ENCODE measurements at regions not wholly inside any gene's neighbourhood (a gene's known extent, or its start where the extent isn't known, plus 50 kb on each side); places are given as distances from the start of the nearest gene placed in this dataset.
"Not testable (repeated sequence)": the region's sequence is repeated elsewhere in the genome, so short reads cannot be mapped to it uniquely, and the experiment has no call there.

DNA sequence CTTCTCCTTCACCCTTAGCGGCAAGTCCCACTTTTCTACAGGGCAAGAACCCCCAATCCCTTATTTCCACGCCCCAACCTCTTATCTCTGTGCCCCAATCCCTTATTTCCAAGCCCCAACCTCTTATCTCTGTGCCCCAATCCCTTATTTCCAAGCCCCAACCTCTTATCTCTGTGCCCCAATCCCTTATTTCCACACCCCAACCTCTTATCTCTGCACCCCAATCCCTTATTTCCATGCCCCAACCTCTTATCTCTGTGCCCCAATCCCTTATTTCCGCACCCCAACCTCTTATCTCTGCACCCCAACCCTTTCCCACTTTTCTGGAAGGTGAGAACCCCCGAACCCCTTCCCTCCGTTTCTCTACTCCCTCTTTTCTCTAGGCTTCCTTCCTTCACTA is 116.1 kb upstream of the GJE1 start:
- DNase-seq (ENCODE audit: low spot score), result not testable (repeated sequence)

DNA sequence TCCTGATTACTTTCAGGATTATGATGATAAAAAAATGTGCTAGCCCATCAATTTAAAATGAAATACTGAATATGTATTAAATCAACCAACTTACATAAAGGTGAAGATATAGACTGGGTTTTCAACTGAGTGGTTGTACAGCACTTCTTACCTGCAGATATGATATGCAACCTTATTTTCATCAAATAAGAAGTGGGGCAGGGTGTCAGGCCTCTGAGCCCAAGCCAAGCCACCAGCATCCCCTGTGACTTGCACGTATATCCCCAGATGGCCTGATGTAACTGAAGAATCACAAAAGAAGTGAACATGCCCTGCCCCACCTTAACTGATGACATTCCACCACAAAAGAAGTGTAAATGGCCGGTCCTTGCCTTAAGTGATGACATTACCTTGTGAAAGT is 117.3 kb upstream of the GJE1 start:
- DNase-seq (ENCODE audit: low spot score), result not testable (repeated sequence)

DNA sequence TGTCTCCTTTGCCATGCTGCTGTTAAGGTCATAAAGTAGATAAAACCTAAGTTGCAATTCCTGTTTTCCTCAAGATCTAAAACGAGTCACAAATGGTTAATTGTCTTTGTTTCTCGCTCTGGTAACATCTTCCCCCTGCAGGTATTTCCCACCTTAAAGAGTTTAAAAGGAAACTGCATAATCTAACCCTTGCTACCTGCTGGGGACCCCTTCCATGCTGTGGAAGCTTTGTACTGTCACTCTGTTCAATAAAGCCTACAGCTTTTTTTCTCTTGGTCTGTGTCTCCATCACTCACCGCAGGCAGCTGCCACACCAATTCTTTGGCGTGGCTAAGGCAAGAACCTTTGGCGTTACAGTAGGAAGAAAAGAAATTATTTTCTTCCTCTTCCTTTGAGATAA is 117.7 kb upstream of the GJE1 start:
- no peak for DNase-seq (ENCODE audit: low spot score)

DNA sequence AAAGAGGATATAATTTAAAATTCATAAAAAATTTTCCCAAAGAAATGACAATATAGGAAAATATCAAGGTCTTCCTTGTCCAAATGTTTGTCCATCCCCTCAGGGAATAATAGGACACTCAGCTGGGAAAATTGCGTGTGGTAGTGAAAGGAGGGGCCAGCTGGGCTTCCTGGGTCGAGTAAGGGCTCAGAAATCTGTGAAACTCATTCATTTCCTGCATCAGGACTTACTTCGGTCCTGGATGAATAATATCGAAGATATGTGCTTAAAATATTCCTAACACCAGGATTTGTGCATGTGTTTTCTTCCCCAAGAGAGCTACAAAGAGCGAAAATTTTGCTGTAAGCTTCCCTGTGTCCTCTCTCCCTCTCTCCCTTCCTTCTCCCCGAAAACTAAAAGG is 118.2 kb upstream of the GJE1 start:
- peak; percentile 7 for DNase-seq (ENCODE audit: low spot score)

DNA sequence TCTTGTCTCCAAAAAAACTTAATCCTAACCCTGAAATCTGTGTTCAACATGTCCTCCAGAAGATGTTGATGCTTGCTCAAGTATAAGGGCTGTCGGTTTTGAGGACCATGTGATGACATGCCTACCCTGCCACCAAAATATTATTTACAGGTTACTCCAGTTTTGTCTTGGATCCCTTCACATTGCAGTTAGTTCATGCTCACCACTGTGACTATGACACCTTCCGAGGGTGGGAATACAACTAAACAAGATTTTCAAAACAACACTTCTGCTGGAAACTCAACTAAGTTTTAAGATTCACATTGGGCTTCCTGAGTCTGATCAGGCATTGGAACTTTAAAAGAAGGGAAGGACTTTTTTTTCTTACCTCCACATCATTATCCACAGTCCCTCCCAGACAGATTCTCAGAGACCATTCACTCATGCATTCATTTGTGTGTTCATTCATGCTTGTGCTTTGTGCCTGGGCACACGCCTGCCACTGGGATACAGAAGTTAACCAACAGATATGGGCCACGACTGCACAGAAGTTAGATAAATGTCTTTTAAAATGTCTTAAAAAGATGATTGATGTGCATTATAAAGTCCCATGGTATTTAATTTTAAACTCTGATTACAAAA is 118.7 kb upstream of the GJE1 start:
- no peak for DNase-seq (ENCODE audit: low spot score)

DNA sequence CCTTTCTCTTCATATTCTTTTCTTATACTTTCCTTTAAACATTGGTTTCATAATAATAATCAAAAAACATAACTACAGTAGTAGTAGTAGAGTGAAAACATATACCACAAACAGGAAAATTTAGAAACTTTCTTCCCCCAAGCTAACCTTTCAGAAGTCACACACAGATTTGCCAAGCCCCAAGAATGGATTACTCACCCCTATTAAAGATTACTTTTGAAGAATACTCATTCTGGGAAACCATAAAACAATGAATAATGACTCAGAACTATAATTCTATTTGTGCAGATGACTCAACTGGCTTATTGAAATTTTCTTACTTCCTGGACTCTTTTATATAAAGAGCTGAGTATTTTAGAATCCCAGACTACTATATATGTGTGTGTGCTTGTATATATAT is 119.4 kb upstream of the GJE1 start:
- peak; percentile 18 for DNase-seq (ENCODE audit: low spot score)

DNA sequence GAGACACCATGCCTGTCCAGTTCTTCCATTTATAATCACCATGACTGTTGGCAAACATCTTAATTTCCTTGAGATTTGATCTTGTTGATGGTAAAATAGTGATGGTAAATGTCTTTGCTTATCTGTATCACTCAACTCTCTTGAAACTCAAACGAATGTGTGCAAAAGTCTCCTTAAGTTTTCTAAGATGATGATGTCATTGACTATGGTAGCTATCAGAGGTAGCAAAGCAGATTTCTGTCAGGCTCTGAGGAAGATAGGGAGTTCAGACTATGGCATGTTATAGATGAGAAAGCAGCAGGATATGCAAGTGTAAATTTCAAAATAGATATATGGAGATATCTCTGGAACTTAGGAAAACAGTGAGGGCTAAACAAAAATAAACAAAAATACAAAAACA is 121.0 kb upstream of the GJE1 start:
- DNase-seq (ENCODE audit: low spot score), result no peak

DNA sequence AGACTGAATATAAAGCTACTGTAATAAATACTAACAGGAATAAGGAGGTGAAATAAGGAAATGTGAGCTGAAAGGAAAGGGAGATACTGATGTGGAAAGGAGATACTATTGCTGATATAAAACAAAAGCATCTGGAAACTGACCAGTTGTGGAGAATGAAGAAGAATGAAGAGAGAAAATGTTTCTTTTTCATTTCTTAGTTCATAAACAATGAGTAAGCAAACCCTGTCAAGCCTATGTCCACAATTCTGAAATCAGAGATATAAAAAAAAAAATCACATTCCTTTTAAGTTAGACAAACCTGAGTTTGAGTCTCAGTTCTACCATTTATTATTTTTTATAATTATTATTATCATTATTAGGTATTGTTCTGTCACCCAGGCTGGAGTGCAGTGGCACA is 121.6 kb upstream of the GJE1 start:
- no peak for DNase-seq (ENCODE audit: low spot score)

DNA sequence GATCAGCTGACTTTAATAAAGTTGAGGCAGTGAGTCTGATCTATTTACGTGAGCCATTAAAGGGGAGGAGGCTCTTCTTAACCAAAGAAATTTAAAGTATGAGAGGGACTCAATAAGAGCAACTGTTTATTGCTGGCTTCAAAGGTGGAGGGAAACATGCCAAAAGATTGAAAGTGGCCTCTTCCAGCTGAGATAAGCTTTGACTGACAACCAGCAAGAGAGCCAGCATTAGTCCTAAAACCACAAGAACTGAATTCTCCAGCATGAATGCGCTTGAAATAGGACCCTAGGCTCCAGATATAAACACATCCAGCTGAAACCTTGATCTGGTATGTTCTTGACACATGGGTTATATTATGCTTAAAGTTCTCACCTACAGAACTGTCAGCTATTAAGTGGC is 123.1 kb upstream of the GJE1 start:
- DNase-seq (ENCODE audit: low spot score), result no peak

DNA sequence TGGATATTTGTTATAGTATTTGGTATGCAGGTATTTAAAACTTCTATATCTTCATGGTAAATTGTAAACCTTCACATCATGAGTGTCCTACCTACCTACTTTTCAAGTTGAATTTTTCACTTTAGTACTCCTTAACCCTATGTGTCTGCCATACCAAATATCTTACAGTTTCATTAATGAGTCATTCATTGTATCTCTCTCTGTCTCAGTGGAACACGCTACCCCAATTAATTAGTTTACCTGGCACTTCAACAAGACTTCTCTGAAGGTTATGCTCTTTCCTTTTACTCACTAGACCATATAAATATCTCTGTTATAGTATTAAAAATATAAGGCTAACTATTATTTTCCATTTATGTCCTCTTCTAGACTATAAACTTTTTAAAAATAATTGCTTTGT is 123.9 kb upstream of the GJE1 start:
- DNase-seq (ENCODE audit: low spot score), result no peak

DNA sequence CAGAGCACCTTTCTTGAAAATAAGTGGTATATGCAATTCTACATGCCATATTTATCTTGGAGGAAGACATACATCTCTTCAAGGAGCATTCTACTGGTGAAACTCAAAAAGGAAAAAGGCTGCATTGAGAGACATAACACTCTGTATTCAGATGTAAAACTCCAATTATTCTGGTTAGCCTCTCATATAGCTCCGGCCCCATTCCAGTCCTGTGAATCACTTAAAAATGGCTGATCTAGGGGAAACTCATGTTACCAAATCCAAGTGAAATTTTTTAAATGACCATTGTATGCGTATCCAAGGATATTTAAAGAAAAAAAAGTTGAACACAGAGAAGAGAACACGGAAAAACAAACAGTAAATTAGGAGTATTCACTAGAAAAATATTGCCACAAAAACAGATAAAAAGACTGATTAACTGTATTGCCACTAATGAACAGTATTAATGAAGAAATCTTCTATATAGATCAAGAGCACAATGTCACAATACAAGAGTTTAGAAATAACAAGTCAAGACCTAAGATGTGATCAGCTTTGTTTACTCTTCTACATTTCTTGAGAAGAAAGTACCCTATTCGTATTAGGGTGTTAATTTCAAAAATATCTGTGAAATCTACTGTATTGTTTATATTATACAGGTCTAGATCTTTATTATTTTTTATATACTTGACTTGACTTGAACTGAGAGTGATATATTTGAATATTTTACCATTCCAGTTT is 124.5 kb upstream of the GJE1 start:
- no peak for DNase-seq (ENCODE audit: low spot score)

DNA sequence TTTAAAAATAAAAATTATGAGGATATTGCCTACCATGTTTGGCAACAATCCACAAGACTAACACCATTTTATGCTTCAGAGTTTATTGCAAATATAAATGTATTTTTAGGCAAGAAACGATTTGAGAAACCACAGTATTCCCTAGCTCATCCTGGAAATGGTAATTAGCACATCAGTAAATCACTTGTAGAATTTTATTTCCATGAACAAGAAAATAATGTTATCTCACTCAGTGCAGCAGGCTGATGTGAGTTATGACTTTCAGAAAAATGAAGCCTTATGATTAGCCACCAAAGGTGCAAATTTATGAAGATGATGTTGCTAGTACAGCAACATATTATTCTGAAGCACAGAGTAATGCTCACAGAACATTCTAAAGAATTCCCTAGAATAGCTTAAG is 127.7 kb upstream of the GJE1 start:
- no peak for DNase-seq (ENCODE audit: low spot score)

DNA sequence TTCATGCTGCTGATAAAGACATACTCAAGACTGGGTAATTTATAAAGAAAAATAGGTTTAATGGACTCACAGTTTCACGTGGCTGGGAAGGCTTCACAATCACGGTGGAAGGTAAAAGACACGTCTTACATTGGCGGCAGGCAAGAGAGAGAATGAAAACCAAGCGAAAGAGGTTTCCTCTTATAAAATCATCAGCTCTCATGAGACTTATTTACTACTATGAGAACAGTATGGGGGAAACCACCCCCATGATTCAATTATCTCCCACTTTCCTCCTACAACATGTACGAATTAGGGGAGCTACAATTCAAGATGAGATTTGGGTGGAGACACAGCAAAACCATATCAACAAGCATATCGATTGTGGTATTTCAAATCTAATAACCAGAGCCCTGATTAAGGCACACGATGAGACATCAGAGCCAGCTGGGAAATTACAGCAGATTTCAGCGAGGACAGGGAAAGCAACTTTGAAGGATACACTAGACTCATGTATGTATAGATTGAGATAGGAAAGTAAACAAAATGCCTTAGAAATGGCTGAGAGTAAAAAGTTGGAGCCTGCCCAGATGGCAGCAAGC is 129.8 kb upstream of the GJE1 start:
- DNase-seq (ENCODE audit: low spot score), result no peak

DNA sequence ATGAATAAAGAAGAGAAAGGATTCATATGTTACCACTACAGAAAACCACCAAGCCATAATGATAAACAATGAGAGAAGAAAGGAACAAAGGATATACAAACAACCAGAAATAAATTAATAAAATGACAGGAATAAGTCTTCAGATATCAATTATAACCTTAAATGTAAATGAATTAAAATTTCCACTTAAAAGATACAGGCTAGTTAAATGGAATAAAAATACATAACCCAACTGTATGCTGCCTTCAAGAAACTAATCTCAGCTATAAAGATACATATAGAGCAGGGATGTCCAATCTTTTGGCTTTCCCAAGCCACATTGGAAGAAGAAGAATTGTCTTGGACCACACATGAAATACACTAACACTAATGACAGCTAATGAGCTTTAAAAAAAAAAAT is 135.9 kb upstream of the GJE1 start:
- no peak for DNase-seq (ENCODE audit: low spot score)

DNA sequence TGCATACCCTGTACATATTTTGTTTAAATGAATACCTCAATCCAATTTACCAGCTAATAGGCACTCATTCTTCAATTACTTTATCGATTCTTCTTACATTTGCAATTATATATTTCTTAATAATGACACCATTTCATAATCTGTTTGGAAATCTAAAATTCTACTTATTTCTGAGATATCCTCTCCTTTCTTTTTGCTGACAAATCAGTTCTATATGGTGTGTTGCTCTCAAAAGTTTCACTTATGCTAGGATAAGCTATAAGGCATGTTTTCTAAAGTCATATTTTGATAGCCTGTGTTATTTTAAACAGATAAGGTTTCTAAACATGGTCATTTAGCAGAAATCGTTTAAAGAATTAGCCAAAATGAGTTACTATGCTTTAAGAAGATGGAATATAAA is 140.6 kb upstream of the GJE1 start:
- no peak for DNase-seq (ENCODE audit: low spot score)

DNA sequence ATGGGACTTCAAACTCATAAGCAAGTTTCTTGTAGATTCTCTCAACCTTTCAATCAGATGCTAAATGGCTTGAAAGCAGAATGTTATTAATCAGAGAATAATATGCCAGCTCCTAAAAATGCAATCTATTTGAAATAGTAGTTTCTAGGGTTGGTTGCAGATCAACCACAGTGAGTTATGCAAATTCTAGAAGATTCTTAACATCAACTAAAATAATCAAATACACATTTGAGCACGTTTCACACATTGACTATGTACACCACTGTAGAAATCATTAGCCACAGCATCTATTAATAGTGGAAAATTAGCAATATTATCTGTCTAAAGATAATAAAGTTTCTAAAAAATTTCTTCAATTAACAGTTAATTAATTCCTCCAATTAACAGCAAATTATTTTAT is 141.9 kb upstream of the GJE1 start:
- DNase-seq (ENCODE audit: low spot score), result no peak

DNA sequence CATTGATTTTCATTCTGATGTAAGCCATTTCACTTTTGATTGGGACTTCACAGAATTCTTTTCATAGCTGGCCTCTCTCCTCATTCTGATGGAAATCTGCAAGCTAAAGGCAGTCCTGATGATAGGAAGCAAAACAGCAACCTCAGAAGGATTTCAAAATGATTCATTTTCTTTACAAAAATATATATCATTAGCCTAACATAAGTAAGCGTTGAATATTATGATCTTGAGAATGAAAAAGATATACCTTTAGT is 143.1 kb upstream of the GJE1 start:
- DNase-seq (ENCODE audit: low spot score), result no peak

DNA sequence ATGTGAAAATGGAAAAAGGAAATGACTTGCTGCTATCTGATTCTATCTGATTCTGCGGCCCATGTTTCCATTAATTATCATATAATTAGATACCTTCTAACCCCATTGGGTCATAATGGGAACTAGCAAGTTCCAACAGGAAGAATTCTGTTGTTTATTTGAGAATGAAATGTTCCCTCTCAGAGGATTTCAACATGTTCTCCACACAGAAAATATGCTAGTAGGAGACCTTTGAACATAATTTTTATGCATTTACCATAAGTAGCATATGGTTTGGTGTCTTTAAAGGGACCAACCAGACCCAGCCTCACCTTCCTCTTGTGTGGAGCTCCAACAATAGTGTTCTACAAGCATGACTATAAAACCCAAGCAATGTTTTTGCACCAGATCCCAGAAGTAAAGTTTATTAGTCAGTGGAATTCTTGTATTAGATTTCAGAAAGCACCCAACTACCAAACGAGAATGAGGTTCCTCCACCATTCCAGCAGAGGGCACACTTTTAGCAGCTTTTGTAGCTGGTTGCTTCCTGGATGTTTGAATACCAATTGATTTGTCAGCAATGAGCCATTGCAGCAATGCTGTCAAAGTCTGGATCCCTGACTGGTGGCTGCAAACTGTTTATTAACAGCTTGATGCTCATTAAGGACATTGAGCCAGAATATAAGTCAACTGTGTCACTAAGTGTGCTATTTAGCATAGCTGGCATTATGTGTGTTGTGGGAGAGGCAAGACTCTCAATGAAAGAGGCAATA is 143.6 kb upstream of the GJE1 start:
- peak; percentile 36 for DNase-seq (ENCODE audit: low spot score)

DNA sequence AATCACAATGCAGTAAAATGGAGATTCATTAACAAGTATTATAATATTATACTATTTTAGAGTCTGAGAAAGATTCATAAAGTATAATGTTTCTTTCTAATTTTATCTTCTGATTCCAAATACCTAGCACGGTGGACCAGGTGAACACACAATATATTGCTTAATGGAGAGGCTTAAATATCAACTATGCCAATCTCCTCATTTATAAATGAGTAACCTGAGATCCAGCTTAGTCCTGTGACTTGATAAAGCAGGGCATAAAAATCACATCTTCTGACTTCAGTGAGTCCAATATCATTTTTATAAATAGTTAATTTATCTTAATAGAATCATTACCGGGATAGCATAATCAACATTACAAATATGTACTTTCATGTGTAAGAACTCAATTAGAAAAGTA is 144.4 kb upstream of the GJE1 start:
- DNase-seq (ENCODE audit: low spot score), result no peak

DNA sequence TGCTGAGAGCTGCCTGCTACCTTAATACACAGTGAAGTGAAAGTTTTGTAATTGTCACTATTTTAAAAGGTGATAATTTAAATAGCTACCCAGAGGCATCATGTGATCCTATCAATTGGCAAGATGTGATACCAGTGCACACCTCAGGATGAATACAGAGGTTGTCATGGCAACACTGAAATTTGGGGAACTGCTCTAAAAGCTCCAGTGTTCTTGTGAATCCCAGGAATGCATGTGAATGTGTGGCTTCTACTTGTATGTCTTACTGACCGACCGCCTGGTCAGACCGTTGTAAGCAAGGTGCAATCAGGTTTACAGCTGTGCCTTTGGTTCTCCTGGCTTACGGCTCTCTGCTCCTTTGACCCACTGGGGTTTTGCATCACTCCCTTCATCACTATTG is 146.3 kb upstream of the GJE1 start:
- DNase-seq (ENCODE audit: low spot score), result no peak

DNA sequence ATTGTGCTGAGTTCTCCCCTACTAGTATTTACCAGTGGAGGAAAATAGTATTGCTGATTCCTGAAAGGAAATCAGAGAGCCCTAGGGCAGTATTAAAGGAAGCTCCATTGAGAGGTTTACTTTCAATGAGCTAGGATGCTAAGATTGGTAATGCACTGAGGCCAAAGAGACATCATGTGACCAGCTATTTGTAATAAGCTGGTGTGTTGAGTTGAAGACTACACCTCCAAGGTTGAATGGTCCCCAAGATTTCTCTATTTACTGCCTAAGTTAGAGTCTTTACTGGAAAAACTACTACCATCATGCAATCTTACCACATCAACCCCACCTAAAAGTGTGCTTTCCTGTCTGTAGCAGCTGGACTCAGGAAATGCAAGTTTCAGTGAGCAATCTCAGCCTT is 151.5 kb upstream of the GJE1 start:
- no peak for DNase-seq (ENCODE audit: low spot score)

DNA sequence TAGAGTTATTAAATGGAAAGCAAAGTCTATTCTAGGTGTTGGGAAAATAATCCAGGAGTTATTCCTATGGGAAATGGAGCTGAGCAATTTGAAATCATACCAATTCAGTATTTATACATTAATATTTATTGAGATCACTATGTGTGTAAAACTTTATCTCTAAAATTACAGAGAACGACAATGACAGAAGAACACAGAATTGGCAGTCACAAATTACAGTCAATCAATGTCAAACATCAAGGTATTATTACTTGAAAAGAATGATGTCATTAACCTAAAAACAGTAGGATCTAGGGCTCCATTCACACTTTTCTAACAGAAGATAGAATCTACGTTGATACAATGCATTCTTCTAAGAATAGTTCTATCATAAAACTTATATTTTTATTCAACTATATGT is 154.9 kb upstream of the GJE1 start:
- no peak for DNase-seq (ENCODE audit: low spot score)

DNA sequence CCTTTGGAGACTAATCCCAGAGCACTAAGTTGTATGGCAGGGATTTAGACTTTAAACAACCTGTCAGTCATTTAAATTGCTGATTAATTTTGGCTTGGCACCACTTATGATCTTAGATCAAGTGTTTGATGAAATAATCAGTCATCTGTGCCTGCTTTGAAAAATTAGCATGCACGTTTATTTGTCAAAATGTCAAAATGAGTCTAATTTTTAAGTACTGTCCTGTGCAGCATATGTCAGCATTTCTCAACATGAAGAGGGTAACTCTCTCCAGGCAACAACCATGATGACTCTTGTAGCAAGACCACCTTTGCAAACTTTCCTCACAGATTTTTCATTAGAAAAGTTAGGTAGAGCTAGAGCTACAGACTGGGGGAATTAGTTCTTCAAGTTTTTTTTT is 155.7 kb upstream of the GJE1 start:
- DNase-seq (ENCODE audit: low spot score), result no peak
